ENCODE measurements at regions not wholly inside any gene's neighbourhood (a gene's known extent, or its start where the extent isn't known, plus 50 kb on each side); places are given as distances from the start of the nearest gene placed in this dataset.
"Not testable (repeated sequence)": the region's sequence is repeated elsewhere in the genome, so short reads cannot be mapped to it uniquely, and the experiment has no call there.

GRCh38 chr1:74963120-74963519 is 171.1 kb upstream of the LHX8 start:
- H3K27ac Mint-ChIP-seq, result no peak overlapping the region
- no peak for ATAC-seq (ENCODE audit: low read depth in 2 of 2)

GRCh38 chr1:74964508-74965102 is 169.6 kb upstream of the LHX8 start:
- Mint-ChIP-seq H3K27ac (no peak overlapping the region), H3K27me3 (no peaks in the 10 kb centered on the region), H3K36me3 (no peaks in the 10 kb centered on the region), H3K9me3 (peaks cover 0 to 5% (median 0%) of the 10 kb centered on the region in 7 donors), H3K4me3 (no peak overlapping the region), H3K4me1 (no peaks in the 10 kb centered on the region)
- DNase-seq, result no peak
- no peak for ATAC-seq (ENCODE audit: low read depth in 2 of 2)

More at GRCh38 chr1:74963120-74963519, 171.1 kb upstream of the LHX8 start:
- no peaks in the 10 kb centered on the region for H3K27me3 Mint-ChIP-seq
- H3K36me3 Mint-ChIP-seq, result no peaks in the 10 kb centered on the region
- H3K4me3 Mint-ChIP-seq, result no peak overlapping the region
- no peaks in the 10 kb centered on the region for H3K4me1 Mint-ChIP-seq
- peaks cover 0 to 5% (median 0%) of the 10 kb centered on the region in 7 donors for H3K9me3 Mint-ChIP-seq
- no peak for DNase-seq

- Mint-ChIP-seq H3K36me3 (no peaks in the 10 kb centered on the region), H3K27me3 (no peaks in the 10 kb centered on the region), H3K4me3 (no peak overlapping the region), H3K27ac (no peak overlapping the region), H3K9me3 (peaks cover 0 to 5% (median 0%) of the 10 kb centered on the region in 7 donors), H3K4me1 (no peaks in the 10 kb centered on the region)
- no peak for ATAC-seq (ENCODE audit: low read depth in 2 of 2)
- DNase-seq, result no peak
Measured at GRCh38 chr1:74969566-74970135, 164.5 kb upstream of the LHX8 start.

GRCh38 chr1:74971982-74972381 is 162.2 kb upstream of the LHX8 start:
- DNase-seq, result no peak
- H3K4me3 Mint-ChIP-seq, result no peak overlapping the region
- no peak overlapping the region for H3K27ac Mint-ChIP-seq
- no peak for ATAC-seq (ENCODE audit: low read depth in 2 of 2)
- no peaks in the 10 kb centered on the region for H3K4me1 Mint-ChIP-seq
- H3K9me3 Mint-ChIP-seq, result peaks cover 0 to 2% (median 0%) of the 10 kb centered on the region in 7 donors
- no peaks in the 10 kb centered on the region for H3K27me3 Mint-ChIP-seq
- H3K36me3 Mint-ChIP-seq, result no peaks in the 10 kb centered on the region

GRCh38 chr1:74976491-74976890 is 157.7 kb upstream of the LHX8 start:
- no peak for DNase-seq

GRCh38 chr1:74992448-74992847 is 141.7 kb upstream of the LHX8 start:
- peaks cover 0 to 11% (median 6%) of the 10 kb centered on the region in 7 donors for H3K9me3 Mint-ChIP-seq
- not testable (repeated sequence) for H3K27ac Mint-ChIP-seq; H3K36me3 Mint-ChIP-seq; DNase-seq; ATAC-seq (ENCODE audit: low read depth in 2 of 2); H3K27me3 Mint-ChIP-seq; H3K4me3 Mint-ChIP-seq; H3K4me1 Mint-ChIP-seq

More at GRCh38 chr1:74976491-74976890, 157.7 kb upstream of the LHX8 start:
- Mint-ChIP-seq H3K36me3 (no peaks in the 10 kb centered on the region), H3K9me3 (peaks cover 0 to 4% (median 0%) of the 10 kb centered on the region in 7 donors), H3K27me3 (no peaks in the 10 kb centered on the region), H3K4me1 (no peaks in the 10 kb centered on the region), H3K4me3 (no peak overlapping the region), H3K27ac (no peak overlapping the region)
- ATAC-seq (ENCODE audit: low read depth in 2 of 2), result no peak

GRCh38 chr1:74995821-74996220 is 138.4 kb upstream of the LHX8 start:
- peaks cover 0 to 6% (median 2%) of the 10 kb centered on the region in 7 donors for H3K9me3 Mint-ChIP-seq
- no peaks in the 10 kb centered on the region for H3K36me3 Mint-ChIP-seq
- H3K4me1 Mint-ChIP-seq, result no peaks in the 10 kb centered on the region
- no peak overlapping the region for H3K27ac Mint-ChIP-seq
- ATAC-seq (ENCODE audit: low read depth in 2 of 2), result no peak
- DNase-seq, result no peak
- no peaks in the 10 kb centered on the region for H3K27me3 Mint-ChIP-seq
- no peak overlapping the region for H3K4me3 Mint-ChIP-seq

GRCh38 chr1:75010547-75010946 is 123.6 kb upstream of the LHX8 start:
- no peaks in the 10 kb centered on the region for H3K4me1 Mint-ChIP-seq
- no peak overlapping the region for H3K4me3 Mint-ChIP-seq
- no peak for DNase-seq
- ATAC-seq (ENCODE audit: low read depth in 2 of 2), result no peak
- no peaks in the 10 kb centered on the region for H3K36me3 Mint-ChIP-seq
- peaks cover 0 to 10% (median 1%) of the 10 kb centered on the region in 7 donors for H3K9me3 Mint-ChIP-seq
- no peaks in the 10 kb centered on the region for H3K27me3 Mint-ChIP-seq
- H3K27ac Mint-ChIP-seq, result no peak overlapping the region

- H3K9me3 Mint-ChIP-seq, result peaks cover 2 to 13% (median 7%) of the 10 kb centered on the region in 7 donors
- H3K27me3 Mint-ChIP-seq, result no peaks in the 10 kb centered on the region
- H3K36me3 Mint-ChIP-seq, result no peaks in the 10 kb centered on the region
- ATAC-seq (ENCODE audit: low read depth in 2 of 2), result no peak
- DNase-seq, result no peak
- H3K4me3 Mint-ChIP-seq, result no peak overlapping the region
- H3K27ac Mint-ChIP-seq, result no peak overlapping the region
- H3K4me1 Mint-ChIP-seq, result no peaks in the 10 kb centered on the region
Measured at GRCh38 chr1:75014250-75014649, 119.9 kb upstream of the LHX8 start.

- Mint-ChIP-seq H3K36me3 (no peaks in the 10 kb centered on the region), H3K4me1 (no peaks in the 10 kb centered on the region), H3K4me3 (no peak overlapping the region), H3K27ac (no peak overlapping the region), H3K27me3 (no peaks in the 10 kb centered on the region), H3K9me3 (peaks cover 0 to 12% (median 1%) of the 10 kb centered on the region in 7 donors)
- DNase-seq, result no peak
- no peak for ATAC-seq (ENCODE audit: low read depth in 2 of 2)
Measured at GRCh38 chr1:75023005-75023404, 111.2 kb upstream of the LHX8 start.

GRCh38 chr1:75034376-75034775 is 99.8 kb upstream of the LHX8 start:
- no peaks in the 10 kb centered on the region for H3K4me1 Mint-ChIP-seq
- H3K9me3 Mint-ChIP-seq, result peaks cover 4 to 26% (median 16%) of the 10 kb centered on the region in 7 donors
- ATAC-seq (ENCODE audit: low read depth in 2 of 2) (no peak), DNase-seq (no peak)
- no peaks in the 10 kb centered on the region for H3K27me3 Mint-ChIP-seq
- peaks cover 0 to 3% of the 10 kb centered on the region in 2 donors for H3K36me3 Mint-ChIP-seq
- no peak overlapping the region for H3K27ac Mint-ChIP-seq
- no peak overlapping the region for H3K4me3 Mint-ChIP-seq

GRCh38 chr1:75035536-75035935 is 98.7 kb upstream of the LHX8 start:
- DNase-seq, result no peak
- Mint-ChIP-seq H3K9me3 (peaks cover 8 to 32% (median 20%) of the 10 kb centered on the region in 7 donors), H3K4me1 (no peaks in the 10 kb centered on the region), H3K27me3 (no peaks in the 10 kb centered on the region), H3K4me3 (no peak overlapping the region), H3K27ac (no peak overlapping the region), H3K36me3 (peaks cover 0 to 8% of the 10 kb centered on the region in 2 donors)
- ATAC-seq (ENCODE audit: low read depth in 2 of 2), result no peak

GRCh38 chr1:75053207-75053606 is 81.0 kb upstream of the LHX8 start:
- no peak overlapping the region for H3K27ac Mint-ChIP-seq
- peaks cover 3 to 25% (median 4%) of the 10 kb centered on the region in 7 donors for H3K9me3 Mint-ChIP-seq
- H3K4me3 Mint-ChIP-seq, result no peak overlapping the region

GRCh38 chr1:75058424-75058823 is 75.8 kb upstream of the LHX8 start:
- Mint-ChIP-seq H3K27me3 (no peaks in the 10 kb centered on the region), H3K4me3 (no peak overlapping the region), H3K27ac (no peak overlapping the region), H3K9me3 (peaks cover 4 to 43% (median 10%) of the 10 kb centered on the region in 7 donors), H3K4me1 (no peaks in the 10 kb centered on the region), H3K36me3 (no peaks in the 10 kb centered on the region)
- no peak for DNase-seq
- no peak for ATAC-seq (ENCODE audit: low read depth in 2 of 2)

More at GRCh38 chr1:75053207-75053606, 81.0 kb upstream of the LHX8 start:
- ATAC-seq (ENCODE audit: low read depth in 2 of 2) (no peak), DNase-seq (no peak)
- Mint-ChIP-seq H3K4me1 (no peaks in the 10 kb centered on the region), H3K27me3 (no peaks in the 10 kb centered on the region), H3K36me3 (no peaks in the 10 kb centered on the region)

Data from naive B cell (primary cell).